ENCODE measurements at regions not wholly inside any gene's neighbourhood (a gene's known extent, or its start where the extent isn't known, plus 50 kb on each side); places are given as distances from the start of the nearest gene placed in this dataset.

DNA sequence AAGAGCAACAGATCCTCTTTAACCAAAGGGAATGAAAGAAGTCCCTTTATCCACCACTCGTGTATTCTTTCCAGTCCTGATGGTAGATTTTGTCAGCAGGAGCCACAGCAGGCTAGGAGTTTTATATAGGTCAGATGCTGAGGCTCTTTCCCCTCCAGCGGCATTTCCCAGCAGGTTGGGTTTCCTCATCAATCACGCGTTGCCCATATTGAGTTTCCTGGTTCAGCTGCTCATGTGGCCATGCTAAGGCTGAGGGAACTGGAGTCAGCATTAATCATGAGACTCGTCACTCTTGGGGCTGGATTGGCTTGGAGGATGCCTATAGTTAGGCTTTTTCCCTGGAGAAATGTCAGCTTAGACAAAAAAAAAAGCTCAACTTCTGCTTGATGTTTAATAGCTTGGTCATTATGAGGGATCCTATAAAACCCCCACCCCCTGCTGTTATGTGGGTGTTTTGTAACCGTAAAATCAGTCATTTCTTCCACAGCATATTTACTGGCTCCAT, 193.4 kb upstream of the GAS1 start:
- Histone ChIP-seq H3K4me1 (ENCODE audit: control insufficient read depth in 5 of 5, insufficient read depth in 5 of 5, low read length in 5 of 5) (peaks cover 0 to 4% (median 0%) of the 10 kb centered on the region in 5 donors), H3K36me3 (ENCODE audit: control insufficient read depth in 4 of 4, insufficient read depth in 4 of 4, low read length in 4 of 4) (no peaks in the 10 kb centered on the region), H3K27ac (ENCODE audit: low read depth in 1 of 2, low read length in 1 of 2) (no peak overlapping the region), H3K27me3 (ENCODE audit: control insufficient read depth in 3 of 3, insufficient read depth in 3 of 3, low read length in 2 of 3) (no peaks in the 10 kb centered on the region), H3K4me3 (no peak overlapping the region), H3K9me3 (ENCODE audit: control insufficient read depth in 4 of 4, insufficient read depth in 3 of 4, low read length in 3 of 4) (no peaks in the 10 kb centered on the region), H3K9ac (ENCODE audit: insufficient read depth in 1 of 2, low read length in 2 of 2) (no peak overlapping the region)
- no peak for TF ChIP-seq CTCF (IDR thresholded peaks at IDR 0.05; ENCODE audit: control extremely low read depth, extremely low read depth)
- 82 to 89% methylated on average over 6 of the region's 6 CpGs for WGBS, 2 donors
- DNase-seq (no peak), ATAC-seq (ENCODE audit: insufficient read depth, low FRiP score) (no peak)

DNA sequence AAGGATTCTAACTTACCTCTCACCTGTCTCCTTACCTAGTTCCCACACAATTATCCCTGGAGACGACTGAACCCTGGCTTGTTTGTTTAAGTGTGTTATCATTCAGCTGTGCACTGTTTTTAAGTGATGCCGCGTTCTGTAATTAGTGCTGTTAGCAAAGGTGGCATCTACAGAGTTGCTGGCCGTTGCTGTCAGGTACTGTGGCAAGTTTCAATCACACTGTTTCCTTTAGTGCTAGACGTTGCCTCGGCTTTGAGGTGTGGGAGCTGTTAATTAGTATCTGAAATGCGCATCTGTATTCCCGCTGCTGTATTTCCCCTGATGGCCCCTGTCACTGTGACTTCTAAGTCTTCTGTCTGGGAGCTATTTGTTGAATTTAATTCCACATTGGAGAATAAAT, 193.8 kb upstream of the GAS1 start:
- Histone ChIP-seq H3K36me3 (ENCODE audit: control insufficient read depth in 4 of 4, insufficient read depth in 4 of 4, low read length in 4 of 4) (no peaks in the 10 kb centered on the region), H3K9ac (ENCODE audit: insufficient read depth in 1 of 2, low read length in 2 of 2) (no peak overlapping the region), H3K27me3 (ENCODE audit: control insufficient read depth in 3 of 3, insufficient read depth in 3 of 3, low read length in 2 of 3) (no peaks in the 10 kb centered on the region), H3K9me3 (ENCODE audit: control insufficient read depth in 4 of 4, insufficient read depth in 3 of 4, low read length in 3 of 4) (no peaks in the 10 kb centered on the region), H3K4me1 (ENCODE audit: control insufficient read depth in 5 of 5, insufficient read depth in 5 of 5, low read length in 5 of 5) (peaks cover 0 to 4% (median 0%) of the 10 kb centered on the region in 5 donors), H3K27ac (ENCODE audit: low read depth in 1 of 2, low read length in 1 of 2) (no peak overlapping the region), H3K4me3 (no peak overlapping the region)
- no peak for TF ChIP-seq CTCF (IDR thresholded peaks at IDR 0.05; ENCODE audit: control extremely low read depth, extremely low read depth)
- DNase-seq (no peak), ATAC-seq (ENCODE audit: insufficient read depth, low FRiP score) (no peak)
- 76 to 80% methylated on average over 8 of the region's 8 CpGs for WGBS, 2 donors

DNA sequence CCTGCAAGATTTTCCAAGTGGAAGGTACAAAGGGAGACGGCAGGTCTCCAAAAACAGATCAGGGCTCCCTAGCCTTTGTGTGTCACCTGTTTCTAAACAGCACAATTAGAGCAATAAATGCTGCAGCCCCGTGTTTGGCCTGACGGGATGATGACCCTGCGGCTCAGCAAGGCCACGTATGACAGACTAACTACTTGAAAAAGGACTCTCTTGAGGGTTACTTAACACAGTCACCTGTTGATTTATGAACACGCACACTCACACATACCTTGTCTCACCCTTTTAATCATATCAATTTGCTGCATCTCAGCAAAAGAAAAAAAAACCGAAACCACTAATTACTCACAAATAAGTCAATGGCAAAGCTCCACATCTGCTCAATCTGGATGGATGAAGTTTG, 199.6 kb upstream of the GAS1 start:
- WGBS, 2 donors, result 74 to 79% methylated on average over 7 of the region's 7 CpGs

More for the DNA sequence above, 199.6 kb upstream of the GAS1 start:
- H3K4me3 ChIP-seq, result no peak overlapping the region
- no peak overlapping the region for H3K9ac ChIP-seq (ENCODE audit: insufficient read depth in 1 of 2, low read length in 2 of 2)
- DNase-seq (no peak), ATAC-seq (ENCODE audit: insufficient read depth, low FRiP score) (no peak)
- H3K4me1 ChIP-seq (ENCODE audit: control insufficient read depth in 5 of 5, insufficient read depth in 5 of 5, low read length in 5 of 5), result peaks cover 0 to 20% (median 6%) of the 10 kb centered on the region in 5 donors
- no peaks in the 10 kb centered on the region for H3K9me3 ChIP-seq (ENCODE audit: control insufficient read depth in 4 of 4, insufficient read depth in 3 of 4, low read length in 3 of 4)
- H3K36me3 ChIP-seq (ENCODE audit: control insufficient read depth in 4 of 4, insufficient read depth in 4 of 4, low read length in 4 of 4), result no peaks in the 10 kb centered on the region
- H3K27ac ChIP-seq (ENCODE audit: low read depth in 1 of 2, low read length in 1 of 2), result no peak overlapping the region
- TF ChIP-seq CTCF (IDR thresholded peaks at IDR 0.05; ENCODE audit: control extremely low read depth, extremely low read depth), result no peak
- no peaks in the 10 kb centered on the region for H3K27me3 ChIP-seq (ENCODE audit: control insufficient read depth in 3 of 3, insufficient read depth in 3 of 3, low read length in 2 of 3)

Data from lung (tissue), 11 donors.